HG03135 (cell line): ENCODE measurements at regions not wholly inside any gene's neighbourhood (a gene's known extent, or its start where the extent isn't known, plus 50 kb on each side); places are given as distances from the start of the nearest gene placed in this dataset.

Experiments
- ATAC-seq: cut with Tn5 transposase; IDR thresholded peaks from one replicate; pipeline ENCODE4 v1.9.1; 2021; ENCODE audit warnings: mild to moderate bottlenecking, moderate library complexity; ENCODE audit not compliant: unreplicated experiment

- ATAC-seq, result no peak
These were observed 311.4 kb upstream of the NR2F2 start for GRCh38 chr15:96019114-96019513.

- no peak for ATAC-seq
These were observed 310.4 kb upstream of the NR2F2 start for GRCh38 chr15:96020133-96020532.

- ATAC-seq, result no peak
These were observed 309.7 kb upstream of the NR2F2 start for GRCh38 chr15:96020797-96021196.

DNA sequence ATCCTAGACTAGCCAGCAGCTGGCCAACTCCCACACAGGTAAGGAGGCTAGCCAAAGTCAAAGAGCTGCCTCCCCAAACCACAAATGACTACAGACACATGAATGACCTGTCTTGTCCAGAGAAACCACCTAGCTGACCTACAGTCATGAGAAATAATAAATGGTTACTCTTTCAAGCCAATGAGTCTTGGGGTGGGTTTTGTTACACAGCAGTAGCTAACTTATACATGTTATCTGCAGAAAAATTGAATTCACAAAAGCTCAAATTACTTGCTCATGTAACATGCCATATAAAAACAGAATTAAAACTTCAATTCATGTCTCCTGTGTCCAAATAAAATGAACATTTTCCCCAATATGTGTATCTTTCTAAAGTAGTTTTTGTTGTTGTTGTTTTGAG, 307.4 kb upstream of the NR2F2 start:
- no peak for ATAC-seq

DNA sequence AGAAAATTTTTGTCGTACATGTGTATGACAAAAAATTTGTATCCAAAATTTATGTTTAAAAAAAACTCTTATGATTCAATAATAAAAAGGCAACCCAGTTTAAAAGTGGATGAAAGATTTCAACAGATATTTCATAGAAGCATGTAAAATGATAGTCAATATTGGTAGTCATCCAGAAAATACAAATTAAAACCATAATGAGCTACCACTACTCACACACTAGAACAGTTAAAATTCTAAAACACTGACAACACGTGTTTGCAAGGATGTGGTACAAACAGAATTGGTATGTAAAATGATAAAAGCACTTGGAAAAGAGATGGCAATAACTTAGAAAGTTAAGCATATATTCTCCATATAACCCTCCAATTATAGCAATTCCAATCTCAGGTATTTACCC, 303.0 kb upstream of the NR2F2 start:
- no peak for ATAC-seq

DNA sequence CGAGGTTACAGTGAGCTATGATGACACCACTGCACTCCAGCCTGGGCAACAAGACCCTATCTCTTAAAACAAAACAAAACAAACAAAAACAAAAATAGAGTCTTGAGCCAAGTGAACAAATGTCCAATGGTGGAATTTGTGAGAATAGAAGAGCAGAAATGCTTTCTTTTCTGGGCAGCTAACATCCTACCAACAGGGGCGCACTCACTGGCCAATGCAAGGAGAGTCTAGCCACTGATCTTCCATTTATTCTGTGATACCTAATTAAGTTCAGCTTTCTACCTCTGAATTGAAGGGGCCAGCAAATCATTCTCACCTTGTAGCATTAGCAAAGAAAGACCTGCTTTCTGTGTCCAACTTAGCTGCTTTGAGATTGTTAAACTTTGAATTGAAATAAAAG, 301.9 kb upstream of the NR2F2 start:
- ATAC-seq, result no peak

DNA sequence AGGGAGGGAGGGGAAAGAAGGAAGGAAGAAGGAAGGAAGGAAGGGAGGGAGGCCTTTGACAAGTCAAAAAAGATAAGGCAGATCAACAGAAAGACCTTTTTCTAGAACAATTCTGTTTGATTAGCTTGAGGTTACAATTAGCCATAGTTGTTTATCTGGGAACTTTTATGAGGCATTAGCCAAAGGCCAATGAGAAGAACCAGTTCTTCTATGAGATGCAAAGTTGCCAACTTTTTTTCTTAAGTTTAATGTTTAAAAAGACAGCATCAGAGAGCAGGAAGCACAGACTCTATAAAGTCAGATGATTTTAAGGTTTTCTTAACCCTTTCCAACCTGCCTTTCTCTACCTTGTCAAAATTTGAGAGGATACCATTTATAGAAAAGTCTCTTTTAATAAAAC, 301.3 kb upstream of the NR2F2 start:
- ATAC-seq, result no peak

GRCh38 chr15:96031426-96032110, 298.9 kb upstream of the NR2F2 start:
- ATAC-seq, result no peak

DNA sequence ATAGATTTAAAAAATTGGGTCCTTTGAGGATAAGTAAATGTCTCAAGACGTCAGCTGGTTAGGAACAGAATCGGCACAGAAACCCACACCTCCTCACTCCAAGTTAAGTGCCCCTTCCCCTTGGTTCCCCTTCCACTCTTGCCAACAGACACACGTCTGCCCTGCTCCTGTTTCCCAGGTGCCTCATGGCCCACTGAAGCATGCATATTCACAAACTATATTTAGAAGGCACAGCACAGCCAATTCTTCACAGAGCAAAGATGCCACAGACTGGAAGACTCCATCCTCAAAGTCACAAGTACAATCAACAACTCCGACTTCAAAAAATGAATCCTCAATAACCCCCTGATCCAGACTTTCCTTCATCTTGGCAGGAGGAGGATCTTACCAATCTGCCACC, 295.4 kb upstream of the NR2F2 start:
- ATAC-seq, result no peak

DNA sequence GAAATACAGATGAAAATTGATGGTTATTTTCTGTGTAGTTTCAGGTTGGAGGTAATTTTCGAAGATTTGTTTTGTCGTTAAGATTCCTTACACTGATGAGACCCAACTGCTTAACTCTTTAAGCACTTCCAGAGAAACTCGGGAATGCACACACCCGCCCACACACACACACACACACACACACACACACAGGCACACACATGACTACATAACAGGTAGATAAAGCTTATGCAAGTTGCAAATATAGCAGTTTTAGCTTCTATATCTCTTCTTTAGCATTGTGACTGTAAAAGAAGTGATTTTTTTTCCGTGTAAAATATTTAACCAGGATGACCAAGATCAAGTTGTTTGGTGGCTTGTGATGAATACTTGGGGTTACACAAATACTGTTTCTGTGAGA, 294.9 kb upstream of the NR2F2 start:
- no peak for ATAC-seq

DNA sequence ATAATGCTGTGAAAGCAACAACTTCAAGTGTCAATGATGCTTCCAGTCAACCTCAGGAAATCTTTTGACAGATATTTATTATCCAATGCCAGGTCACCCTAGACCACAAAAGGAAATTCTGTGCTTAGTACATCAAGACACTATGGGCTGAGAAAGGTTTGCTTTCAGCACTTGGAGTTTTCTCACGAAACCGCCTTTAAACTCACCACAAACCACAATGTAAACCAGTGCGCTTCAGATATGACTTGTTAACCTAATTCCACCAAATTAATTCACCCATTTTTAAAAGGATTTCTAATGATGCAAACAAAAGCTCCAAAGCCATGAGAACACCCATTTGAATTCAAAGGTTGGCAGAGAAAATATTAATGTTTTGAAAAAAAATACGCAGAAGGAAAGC, 292.9 kb upstream of the NR2F2 start:
- ATAC-seq, result no peak

DNA sequence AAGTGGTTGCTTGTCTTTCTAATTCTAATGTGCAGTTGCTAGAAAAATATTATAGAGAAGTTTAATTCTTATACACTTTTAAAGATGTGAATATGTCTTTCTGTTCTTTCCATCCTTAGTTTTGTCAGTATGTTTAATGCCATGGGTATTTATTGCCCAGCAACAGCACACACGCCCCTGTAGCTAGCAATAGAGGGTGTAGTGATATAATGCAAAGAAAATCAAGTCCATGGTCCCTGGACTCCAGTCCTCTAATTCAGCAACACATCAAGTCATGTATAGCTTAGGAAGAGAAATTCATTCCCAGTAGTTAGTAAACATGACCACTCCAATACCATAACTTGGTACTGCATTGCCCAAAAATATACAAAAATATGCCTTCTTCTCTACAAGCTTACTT, 292.4 kb upstream of the NR2F2 start:
- no peak for ATAC-seq

DNA sequence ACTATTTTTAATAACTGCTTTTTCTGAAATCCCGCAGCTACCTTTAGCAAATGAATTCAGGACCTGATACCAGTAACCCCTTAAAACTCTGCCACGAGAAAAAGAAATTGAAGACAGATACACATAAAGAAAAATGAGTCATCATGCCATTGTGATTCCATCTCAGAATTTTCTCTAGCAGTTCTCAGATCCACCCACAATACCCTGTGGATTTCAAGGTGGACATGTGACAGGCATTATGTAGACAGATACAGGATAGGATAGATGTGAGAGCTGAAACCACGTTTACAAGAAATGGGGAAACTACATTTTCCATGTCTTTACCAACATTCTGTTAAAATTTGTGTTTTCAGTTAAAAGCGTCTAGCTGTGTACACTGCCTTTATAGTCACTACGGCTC, 291.9 kb upstream of the NR2F2 start:
- ATAC-seq, result no peak

- no peak for ATAC-seq
These were observed 288.3 kb upstream of the NR2F2 start for GRCh38 chr15:96041982-96042733.

DNA sequence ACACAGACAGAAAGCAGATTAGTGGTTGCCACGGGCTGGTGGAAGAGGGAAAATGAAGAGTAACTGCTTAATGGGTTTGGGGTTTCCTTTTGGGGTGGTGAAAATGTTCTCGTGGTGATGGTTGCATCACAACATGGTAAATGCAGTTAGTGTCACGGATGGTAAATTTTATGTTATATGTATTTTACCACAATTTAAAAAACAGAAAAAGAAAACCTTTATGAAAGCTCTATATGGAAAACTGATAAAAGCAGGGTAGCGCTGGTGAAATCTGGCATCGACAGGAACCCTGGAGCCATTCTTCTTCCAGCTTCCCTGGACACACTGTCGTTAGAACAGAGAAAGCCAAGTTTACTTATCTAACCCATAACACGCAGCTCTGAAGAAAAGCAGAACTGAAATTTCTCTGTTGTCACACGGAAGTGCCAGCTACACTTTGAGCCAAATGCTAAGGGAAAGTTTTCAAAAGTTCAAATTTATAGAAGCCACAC, 287.7 kb upstream of the NR2F2 start:
- peak; percentile 79 for ATAC-seq

GRCh38 chr15:96043591-96044171, 286.8 kb upstream of the NR2F2 start:
- ATAC-seq, result no peak

- no peak for ATAC-seq
These were observed 283.8 kb upstream of the NR2F2 start for GRCh38 chr15:96046620-96047240.

- ATAC-seq, result no peak
These were observed 283.1 kb upstream of the NR2F2 start for GRCh38 chr15:96047255-96047931.

DNA sequence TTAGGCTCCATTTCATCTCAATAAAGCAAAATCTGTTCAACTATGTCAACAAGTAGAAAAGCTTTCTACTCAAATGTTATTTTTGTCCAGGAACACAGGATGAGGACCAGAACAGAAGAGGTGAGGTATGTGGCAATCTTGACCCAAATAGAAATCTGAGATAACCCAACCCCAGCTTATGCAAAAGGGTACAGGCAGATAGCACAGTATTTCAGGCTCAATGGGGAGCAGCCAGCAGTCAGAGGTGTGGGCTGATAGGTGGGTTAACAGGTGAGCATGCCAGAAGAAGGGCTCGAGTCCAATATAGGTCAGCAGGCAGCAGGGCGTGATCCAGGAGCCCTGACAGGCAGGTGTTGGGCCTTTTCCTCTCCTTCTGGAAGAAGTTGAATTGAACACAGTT, 281.2 kb upstream of the NR2F2 start:
- no peak for ATAC-seq

- no peak for ATAC-seq
These were observed 280.7 kb upstream of the NR2F2 start for GRCh38 chr15:96049766-96050165.

- ATAC-seq, result no peak
These were observed 278.9 kb upstream of the NR2F2 start for GRCh38 chr15:96051598-96051997.
